GM18508 (cell line): ENCODE measurements at regions not wholly inside any gene's neighbourhood (a gene's known extent, or its start where the extent isn't known, plus 50 kb on each side); places are given as distances from the start of the nearest gene placed in this dataset.
"Not testable (repeated sequence)": the region's sequence is repeated elsewhere in the genome, so short reads cannot be mapped to it uniquely, and the experiment has no call there.

ENCODE experiments used
- ATAC-seq: cut with Tn5 transposase; IDR thresholded peaks from one replicate; pipeline ENCODE4 v1.9.1; 2021; ENCODE audit warnings: moderate number of reproducible peaks; ENCODE audit not compliant: insufficient read depth, unreplicated experiment

- no peak for ATAC-seq
Measured at GRCh38 chr18:64678048-64678447, 529.2 kb upstream of the LINC00305 start.

DNA sequence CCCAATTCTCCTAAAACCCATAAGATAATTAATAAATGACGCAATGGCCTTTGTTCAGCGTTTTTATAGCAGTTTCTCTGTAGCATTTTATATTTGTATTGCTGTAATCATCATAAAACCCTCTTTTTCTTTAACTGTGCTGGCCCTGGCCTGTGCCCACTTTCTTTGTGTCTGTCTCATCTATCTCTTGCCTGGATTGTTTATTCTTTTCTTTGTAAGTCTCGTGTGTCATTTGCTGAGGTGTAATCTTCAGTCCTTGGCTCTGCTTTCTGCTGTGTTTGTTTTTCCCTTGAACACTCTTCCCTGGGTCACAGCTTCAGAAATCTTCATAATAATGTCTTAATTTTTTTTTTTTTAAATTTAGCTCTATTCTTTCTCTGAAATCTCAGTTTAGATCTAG is 525.8 kb upstream of the LINC00305 start:
- ATAC-seq = no peak

- ATAC-seq = not testable (repeated sequence)
Measured at GRCh38 chr18:64671293-64671692, 522.4 kb upstream of the LINC00305 start.

DNA sequence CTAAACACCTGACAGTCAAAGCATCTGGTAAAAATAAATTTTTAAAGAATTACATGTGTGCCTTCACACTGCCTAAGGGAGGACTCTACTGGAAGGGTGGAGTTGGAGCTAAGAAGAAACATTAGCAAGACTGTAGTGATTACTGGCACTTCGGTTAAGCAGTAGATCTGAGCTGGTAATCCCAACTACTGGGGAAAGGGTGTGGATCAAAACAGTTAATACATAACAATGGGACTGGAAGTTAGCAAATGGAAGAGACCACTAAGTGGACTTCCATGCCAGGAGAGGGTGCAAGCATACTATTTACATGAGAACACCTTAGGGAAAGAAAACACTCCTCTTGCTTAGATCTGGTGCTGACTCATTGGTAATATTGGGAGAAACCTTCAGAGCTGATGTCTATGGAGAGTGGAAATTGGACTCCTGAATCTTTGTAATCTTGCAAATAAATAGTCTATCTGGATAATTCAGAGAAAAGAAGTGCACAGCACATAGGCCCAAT is 519.6 kb upstream of the LINC00305 start:
- no peak for ATAC-seq

DNA sequence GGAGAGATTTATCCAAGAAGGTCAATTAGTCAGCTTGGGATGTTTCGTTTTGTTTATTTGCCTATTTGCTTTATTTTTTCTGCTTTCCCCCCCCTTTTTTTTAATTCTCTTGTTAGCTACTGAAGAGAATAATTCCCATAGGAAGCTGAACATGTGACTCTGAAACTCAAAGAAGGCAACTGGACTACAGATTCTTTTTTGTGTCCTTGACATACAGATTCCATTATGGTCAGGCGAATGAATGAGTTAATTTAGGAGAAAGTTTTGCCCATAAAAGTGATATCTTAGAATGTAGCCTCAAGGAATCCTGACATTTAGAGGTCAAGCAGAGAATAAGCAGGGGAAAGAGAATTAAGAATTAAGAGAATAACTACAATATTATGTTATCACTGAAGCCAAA is 514.2 kb upstream of the LINC00305 start:
- ATAC-seq = no peak

- ATAC-seq = no peak
Measured at GRCh38 chr18:64659196-64659595, 510.3 kb upstream of the LINC00305 start.

DNA sequence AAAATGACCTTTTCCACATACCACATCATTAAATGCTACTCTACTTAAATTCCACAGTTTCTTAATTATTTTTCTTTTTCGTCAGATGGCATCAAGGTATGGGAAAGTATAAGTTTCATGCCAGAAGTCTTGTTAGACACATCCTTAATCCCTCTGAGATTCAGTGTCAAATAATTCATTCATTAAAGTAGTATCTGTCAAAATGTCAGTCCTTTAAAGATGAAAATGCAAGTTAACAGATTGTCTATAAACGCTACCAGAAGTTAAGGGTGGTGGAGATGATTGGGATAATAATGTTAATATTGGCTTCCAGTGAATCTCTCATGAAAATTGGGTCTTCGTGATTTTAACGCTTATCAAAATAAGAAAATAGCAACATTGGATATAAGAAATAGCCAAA is 504.2 kb upstream of the LINC00305 start:
- no peak for ATAC-seq

DNA sequence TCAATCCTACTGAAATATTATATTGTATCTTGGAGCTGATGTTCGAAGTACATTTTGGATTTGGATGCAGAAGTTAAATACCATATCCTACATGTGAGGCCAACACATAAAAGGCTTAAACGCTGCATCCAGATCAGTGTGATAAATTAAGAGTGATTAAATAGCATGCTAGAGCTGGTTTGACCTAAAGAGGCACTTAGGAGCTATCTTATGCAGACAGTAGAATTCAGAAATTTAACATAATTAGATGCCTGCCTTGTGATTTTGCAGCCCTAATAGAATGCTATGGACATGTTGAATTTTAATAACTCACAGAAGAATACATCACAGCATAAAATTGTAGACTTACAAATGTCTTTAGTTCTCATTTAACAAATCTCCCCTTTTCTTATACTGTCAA is 501.2 kb upstream of the LINC00305 start:
- ATAC-seq = no peak

GRCh38 chr18:64645753-64646152 is 496.9 kb upstream of the LINC00305 start:
- no peak for ATAC-seq

DNA sequence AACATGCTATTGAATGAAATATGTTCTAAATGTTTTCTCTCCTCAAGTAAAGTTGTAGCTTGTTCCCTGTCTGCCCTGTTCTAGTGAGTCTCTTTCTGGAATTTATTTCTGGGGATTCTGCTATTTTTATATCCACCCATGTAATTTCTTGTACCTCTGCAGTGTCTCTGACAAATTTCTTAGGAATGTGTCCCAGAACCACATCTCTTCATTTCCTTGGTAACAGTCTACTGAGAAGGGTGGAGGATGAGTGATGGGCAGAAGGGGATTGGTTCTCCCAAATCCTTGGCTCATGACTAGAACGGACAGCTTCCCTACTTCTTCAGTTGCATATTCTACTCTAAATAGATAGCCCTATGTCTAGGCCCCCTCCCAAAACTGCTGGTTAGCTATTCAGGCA is 490.6 kb upstream of the LINC00305 start:
- ATAC-seq = no peak

GRCh38 chr18:64620971-64621560 is 472.2 kb upstream of the LINC00305 start:
- no peak for ATAC-seq

DNA sequence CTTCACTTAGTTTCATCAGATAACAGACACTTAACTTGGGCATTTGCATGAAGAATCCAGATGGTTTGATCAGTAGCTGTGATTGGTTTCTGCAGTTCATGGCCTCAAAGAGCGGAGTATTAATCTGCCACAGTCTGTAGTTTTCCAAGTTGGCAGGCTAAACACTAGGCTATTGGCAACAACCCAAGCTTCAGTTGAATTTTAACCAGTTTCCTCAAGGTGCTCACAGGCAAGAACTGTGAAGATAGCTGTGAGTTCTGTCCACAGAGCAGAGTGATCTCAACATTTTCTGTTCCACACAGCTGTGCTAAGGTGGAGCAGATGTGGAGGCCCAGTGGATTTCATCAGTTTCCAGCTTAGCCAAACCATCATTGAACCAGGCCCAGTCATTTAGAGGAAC is 469.5 kb upstream of the LINC00305 start:
- ATAC-seq = no peak

GRCh38 chr18:64615021-64615420 is 466.1 kb upstream of the LINC00305 start:
- no peak for ATAC-seq

GRCh38 chr18:64614446-64614845 is 465.6 kb upstream of the LINC00305 start:
- ATAC-seq = no peak

GRCh38 chr18:64592246-64592645 is 443.4 kb upstream of the LINC00305 start:
- ATAC-seq = no peak

- ATAC-seq = no peak
Measured at GRCh38 chr18:64589000-64589399, 440.1 kb upstream of the LINC00305 start.

DNA sequence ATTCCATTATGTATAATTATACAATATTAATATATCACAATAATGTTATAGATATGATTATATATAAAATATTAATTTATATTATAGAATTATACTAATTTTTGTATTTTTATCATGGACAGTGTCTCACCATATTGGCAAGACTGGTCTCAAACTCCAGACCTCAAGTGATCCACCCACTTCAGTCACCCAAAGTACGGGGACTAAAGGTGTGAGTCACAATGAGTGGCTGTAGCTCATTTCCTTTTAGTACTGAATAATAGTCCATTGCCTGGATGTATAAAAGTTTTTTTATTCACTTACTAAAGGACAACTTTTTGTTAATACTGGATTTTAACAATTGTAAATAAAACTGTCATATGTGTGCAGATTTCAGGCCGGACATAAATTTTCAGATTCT is 417.6 kb upstream of the LINC00305 start:
- no peak for ATAC-seq

DNA sequence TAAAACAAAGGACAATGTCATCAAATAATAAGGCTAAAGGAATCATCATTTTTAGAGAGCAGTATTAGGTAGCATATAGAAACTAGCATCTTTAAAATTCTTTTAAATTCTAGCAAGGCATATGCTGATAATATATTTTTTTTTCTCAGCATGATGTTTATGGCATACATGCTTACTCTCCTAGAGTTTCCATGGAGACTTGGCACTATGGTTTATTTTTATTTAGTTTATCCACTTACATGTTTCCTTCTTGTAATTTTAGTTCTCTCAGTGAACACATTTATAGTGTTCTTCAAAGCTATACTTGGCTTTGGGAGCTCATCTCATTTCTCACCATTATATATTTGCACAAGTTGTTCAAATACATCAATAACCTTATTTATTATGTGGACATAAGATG is 413.8 kb upstream of the LINC00305 start:
- ATAC-seq = no peak

GRCh38 chr18:64546451-64546850 is 397.6 kb upstream of the LINC00305 start:
- ATAC-seq = no peak

GRCh38 chr18:64539847-64540246 is 391.0 kb upstream of the LINC00305 start:
- no peak for ATAC-seq

GRCh38 chr18:64528646-64529045 is 379.8 kb upstream of the LINC00305 start:
- ATAC-seq = no peak

DNA sequence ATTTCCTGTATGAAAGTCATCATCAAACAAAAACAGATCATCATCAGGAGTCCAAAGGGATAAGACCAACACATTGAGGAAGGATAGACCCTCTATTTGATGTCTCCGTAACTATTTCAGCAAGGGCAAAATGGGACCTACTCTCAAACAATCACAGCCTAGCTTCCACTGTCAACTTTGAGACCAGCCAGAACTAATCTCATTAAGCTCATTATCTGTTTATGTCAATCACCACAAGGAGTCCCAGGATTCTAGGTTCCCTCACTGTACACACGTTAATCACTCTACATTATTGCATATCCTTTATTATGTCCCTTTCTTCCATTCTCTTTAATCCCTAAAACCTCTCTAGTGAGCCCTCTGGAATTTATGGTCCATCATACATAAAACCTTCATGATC is 370.3 kb upstream of the LINC00305 start:
- no peak for ATAC-seq

DNA sequence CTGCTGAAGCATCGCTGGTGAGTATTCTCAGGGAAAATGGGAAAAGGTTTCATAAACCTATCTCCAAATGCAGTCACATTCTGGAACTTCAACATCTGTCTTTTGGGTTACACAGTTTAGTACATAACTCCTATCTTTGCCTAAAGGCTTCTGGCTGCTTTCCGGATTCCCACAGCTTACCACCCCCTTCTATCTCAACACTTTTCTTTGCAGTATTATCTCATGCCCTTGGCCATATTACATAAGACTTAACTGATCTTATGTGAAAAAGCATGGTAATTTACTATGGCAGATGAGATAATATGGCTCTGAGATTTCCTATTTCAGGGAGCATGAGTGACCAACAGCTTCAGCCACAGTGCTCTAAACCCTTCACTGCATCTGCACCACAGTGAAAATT is 369.3 kb upstream of the LINC00305 start:
- no peak for ATAC-seq
